ENCODE measurements at regions not wholly inside any gene's neighbourhood (a gene's known extent, or its start where the extent isn't known, plus 50 kb on each side); places are given as distances from the start of the nearest gene placed in this dataset.

GRCh38 chr13:71171740-71172139 lies 695.3 kb downstream of the DACH1 start:
- Histone ChIP-seq H3K27ac (no peak overlapping the region), H3K4me1 (ENCODE audit: control insufficient read depth in 1 of 2, insufficient read depth in 1 of 2, low read depth in 1 of 2, low read length in 1 of 2) (no peaks in the 10 kb centered on the region), H3K27me3 (no peaks in the 10 kb centered on the region), H3K4me3 (ENCODE audit: low read depth in 1 of 2, low read length in 1 of 2) (no peak overlapping the region), H3K36me3 (no peaks in the 10 kb centered on the region), H3K9me3 (no peaks in the 10 kb centered on the region)
- no peak for TF ChIP-seq CTCF (IDR thresholded peaks at IDR 0.05)

DNA sequence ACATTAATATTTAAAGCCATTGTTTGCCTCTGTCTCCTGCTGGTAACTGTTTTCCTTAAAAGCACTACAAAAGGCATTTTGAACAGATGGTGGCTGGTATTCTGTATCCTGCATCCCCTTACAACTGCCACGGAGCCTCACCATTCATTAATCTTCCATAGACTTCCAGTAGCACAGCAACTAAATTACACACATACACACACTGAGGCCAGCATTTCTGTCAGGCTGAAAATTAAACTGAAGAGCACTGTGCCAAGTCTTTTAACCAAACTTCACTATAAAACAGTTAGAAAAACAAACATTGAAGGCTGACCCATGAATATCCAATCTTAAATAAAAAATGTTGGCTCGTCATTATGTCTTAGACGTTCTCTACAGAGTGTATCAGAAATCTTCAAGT lies 697.8 kb downstream of the DACH1 start:
- Histone ChIP-seq H3K9me3 (no peaks in the 10 kb centered on the region), H3K27ac (no peak overlapping the region), H3K4me3 (ENCODE audit: low read depth in 1 of 2, low read length in 1 of 2) (no peak overlapping the region), H3K4me1 (ENCODE audit: control insufficient read depth in 1 of 2, insufficient read depth in 1 of 2, low read depth in 1 of 2, low read length in 1 of 2) (no peaks in the 10 kb centered on the region), H3K27me3 (no peaks in the 10 kb centered on the region), H3K36me3 (no peaks in the 10 kb centered on the region)
- TF ChIP-seq CTCF (IDR thresholded peaks at IDR 0.05): no peak

DNA sequence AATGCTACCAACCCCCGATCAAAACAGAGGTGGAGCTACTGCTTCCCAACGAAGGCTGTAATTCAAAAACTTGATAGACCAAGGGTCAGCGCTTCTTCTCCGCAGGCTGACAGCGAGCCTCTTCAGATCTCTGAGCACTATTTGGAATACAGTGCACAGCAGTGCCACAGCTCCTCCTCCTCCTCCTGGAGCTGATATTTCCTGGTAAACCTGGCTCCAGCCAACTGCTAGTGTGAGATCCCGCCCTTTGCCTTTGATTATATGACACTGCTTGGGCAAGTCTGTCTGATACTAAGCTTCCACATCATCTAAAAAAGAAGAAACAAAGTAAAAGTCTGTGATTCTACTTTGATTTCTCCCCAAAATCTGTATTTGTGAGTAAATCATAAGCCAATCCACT lies 710.5 kb downstream of the DACH1 start:
- TF ChIP-seq CTCF (IDR thresholded peaks at IDR 0.05): no peak
- Histone ChIP-seq H3K36me3 (no peaks in the 10 kb centered on the region), H3K4me3 (ENCODE audit: low read depth in 1 of 2, low read length in 1 of 2) (no peak overlapping the region), H3K9me3 (no peaks in the 10 kb centered on the region), H3K27me3 (no peaks in the 10 kb centered on the region), H3K27ac (no peak overlapping the region), H3K4me1 (ENCODE audit: control insufficient read depth in 1 of 2, insufficient read depth in 1 of 2, low read depth in 1 of 2, low read length in 1 of 2) (no peaks in the 10 kb centered on the region)

- no peak for TF ChIP-seq CTCF (IDR thresholded peaks at IDR 0.05)
- no peaks in the 10 kb centered on the region for H3K36me3 ChIP-seq
- no peaks in the 10 kb centered on the region for H3K4me1 ChIP-seq (ENCODE audit: control insufficient read depth in 1 of 2, insufficient read depth in 1 of 2, low read depth in 1 of 2, low read length in 1 of 2)
- H3K9me3 ChIP-seq: no peaks in the 10 kb centered on the region
- H3K27ac ChIP-seq: no peak overlapping the region
- no peak overlapping the region for H3K4me3 ChIP-seq (ENCODE audit: low read depth in 1 of 2, low read length in 1 of 2)
- no peaks in the 10 kb centered on the region for H3K27me3 ChIP-seq
Observed at GRCh38 chr13:71149498-71150363, 717.3 kb downstream of the DACH1 start.

GRCh38 chr13:71149046-71149445 lies 718.0 kb downstream of the DACH1 start:
- Histone ChIP-seq H3K9me3 (no peaks in the 10 kb centered on the region), H3K4me1 (ENCODE audit: control insufficient read depth in 1 of 2, insufficient read depth in 1 of 2, low read depth in 1 of 2, low read length in 1 of 2) (no peaks in the 10 kb centered on the region), H3K4me3 (ENCODE audit: low read depth in 1 of 2, low read length in 1 of 2) (no peak overlapping the region), H3K27ac (no peak overlapping the region), H3K27me3 (no peaks in the 10 kb centered on the region), H3K36me3 (no peaks in the 10 kb centered on the region)
- TF ChIP-seq CTCF (IDR thresholded peaks at IDR 0.05): no peak
